GM12875 (cell line): ENCODE measurements at regions not wholly inside any gene's neighbourhood (a gene's known extent, or its start where the extent isn't known, plus 50 kb on each side); places are given as distances from the start of the nearest gene placed in this dataset.

Source experiments
- H3K4me3 ChIP-seq: one replicate; pipeline ENCODE4 v1.5.1; 2011; ENCODE audit warnings: low read depth, low read length, control low read depth
- TF ChIP-seq, protein P1 (sequence below): IDR thresholded peaks from 2 replicates; pipeline ENCODE4 v1.5.1; 2011; ENCODE audit warnings: low read depth, mild to moderate bottlenecking, control low read depth, inconsistent platforms, low read length, moderate library complexity, borderline replicate concordance; ENCODE audit not compliant: insufficient read depth

DNA sequence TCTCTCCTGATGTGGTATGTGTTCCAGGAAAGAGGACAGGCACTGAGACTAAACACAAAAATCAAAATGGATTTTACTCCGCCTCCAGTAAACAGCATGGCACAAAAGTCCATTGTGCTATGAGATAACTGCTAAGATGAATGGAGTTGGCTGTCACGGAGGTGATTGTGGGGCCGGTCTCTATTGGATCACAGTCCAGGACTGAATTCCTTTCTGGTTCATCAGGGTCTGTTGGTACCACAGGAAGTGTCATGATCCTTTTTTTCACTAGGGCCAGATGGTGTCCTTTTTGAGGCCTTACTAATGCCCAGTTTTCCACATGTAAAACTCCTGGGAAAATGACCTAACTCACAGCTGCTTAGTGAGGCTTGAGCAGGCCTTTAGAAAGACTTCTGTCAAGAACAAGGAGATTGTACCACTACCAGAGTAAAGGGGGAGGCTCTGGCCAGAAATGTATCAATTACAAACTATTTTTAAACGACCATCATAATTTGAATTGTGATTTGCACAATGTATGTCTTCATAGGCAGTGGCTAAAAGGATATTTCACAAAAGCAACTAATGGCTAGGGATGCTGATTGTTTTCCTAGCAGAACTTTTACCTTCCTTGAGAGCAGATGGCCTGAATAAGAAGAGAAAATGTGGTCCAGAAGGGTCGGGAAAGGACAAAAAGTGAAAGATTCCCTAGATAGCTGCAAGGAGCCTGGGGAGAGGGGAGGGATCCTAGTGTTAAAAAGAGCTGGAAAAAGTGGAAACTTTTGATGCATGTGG is 192.2 kb upstream of the POU3F2 start:
- no peak overlapping the region for H3K4me3 ChIP-seq
- TF ChIP-seq, protein P1, sequence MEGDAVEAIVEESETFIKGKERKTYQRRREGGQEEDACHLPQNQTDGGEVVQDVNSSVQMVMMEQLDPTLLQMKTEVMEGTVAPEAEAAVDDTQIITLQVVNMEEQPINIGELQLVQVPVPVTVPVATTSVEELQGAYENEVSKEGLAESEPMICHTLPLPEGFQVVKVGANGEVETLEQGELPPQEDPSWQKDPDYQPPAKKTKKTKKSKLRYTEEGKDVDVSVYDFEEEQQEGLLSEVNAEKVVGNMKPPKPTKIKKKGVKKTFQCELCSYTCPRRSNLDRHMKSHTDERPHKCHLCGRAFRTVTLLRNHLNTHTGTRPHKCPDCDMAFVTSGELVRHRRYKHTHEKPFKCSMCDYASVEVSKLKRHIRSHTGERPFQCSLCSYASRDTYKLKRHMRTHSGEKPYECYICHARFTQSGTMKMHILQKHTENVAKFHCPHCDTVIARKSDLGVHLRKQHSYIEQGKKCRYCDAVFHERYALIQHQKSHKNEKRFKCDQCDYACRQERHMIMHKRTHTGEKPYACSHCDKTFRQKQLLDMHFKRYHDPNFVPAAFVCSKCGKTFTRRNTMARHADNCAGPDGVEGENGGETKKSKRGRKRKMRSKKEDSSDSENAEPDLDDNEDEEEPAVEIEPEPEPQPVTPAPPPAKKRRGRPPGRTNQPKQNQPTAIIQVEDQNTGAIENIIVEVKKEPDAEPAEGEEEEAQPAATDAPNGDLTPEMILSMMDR = no peak

DNA sequence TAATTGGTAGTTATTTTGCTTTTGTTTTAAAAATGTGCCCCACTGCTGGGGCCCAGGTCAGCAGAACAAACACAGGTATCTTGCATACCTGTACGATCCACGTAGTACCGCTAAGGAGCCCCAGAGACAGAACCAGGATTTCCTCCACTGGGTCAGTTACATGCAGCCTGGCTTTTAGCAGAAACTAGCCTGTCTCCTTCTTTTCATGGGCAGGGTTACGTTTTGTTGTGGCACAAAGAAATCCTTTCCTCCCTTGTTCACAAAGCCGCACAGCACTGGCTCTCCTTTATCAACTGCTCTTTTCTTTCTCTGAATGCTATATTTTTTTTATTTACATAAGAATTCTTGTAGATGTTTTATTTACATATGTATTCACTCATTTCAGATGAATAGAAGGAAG is 190.3 kb upstream of the POU3F2 start:
- TF ChIP-seq, protein P1 = no peak
- no peak overlapping the region for H3K4me3 ChIP-seq

DNA sequence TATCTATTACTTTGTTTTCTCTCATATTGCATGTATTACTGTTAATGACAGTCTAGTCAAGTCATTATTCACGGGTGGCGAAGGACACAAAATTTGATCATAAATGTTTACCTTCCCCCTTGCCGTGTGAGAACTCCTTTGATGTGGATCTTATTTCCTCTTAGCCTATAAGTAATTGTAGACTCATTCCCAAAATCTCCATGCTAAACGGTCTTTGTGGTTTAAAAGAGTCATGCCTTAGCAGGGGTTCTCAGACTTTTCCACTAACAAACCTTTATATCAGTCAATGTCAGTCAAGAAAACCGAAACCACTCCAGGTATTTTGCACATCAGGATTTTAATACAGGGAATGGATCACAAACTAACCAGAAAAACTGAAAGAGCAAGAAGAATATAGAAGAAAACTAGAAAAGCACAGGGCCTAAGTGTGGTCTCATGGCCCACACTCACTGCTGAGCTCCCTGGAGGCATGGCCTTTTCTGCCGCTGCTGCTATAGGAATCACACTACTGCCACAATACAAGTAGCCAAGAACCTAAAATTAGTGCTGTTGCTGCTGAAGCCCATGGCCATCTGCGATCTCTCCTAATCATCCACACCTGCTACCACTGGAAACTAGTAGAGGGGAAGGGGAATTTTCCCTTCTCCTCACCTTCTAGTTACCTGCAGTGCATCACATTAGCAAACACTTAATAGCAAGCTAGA is 186.0 kb upstream of the POU3F2 start:
- no peak overlapping the region for H3K4me3 ChIP-seq
- TF ChIP-seq, protein P1 = no peak

DNA sequence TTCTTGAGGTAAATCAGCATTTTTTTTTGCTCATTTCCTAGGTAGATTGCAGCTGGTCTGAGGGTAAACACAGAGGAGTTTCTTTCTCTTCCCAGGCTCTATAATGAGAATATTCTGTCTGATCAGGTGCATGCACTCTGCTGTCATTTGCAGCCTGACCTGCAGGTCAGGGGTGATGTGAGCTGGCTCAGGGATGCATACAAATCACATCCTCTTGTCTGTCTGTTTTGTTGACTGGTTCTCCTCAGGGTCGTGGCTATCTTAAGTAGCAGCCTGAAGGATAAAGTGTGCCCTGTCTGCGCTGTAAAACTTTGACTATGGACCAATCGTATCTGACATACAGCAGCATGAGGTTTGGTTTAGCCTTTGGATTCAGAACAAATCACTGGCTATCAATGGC is 183.4 kb upstream of the POU3F2 start:
- no peak overlapping the region for H3K4me3 ChIP-seq

DNA sequence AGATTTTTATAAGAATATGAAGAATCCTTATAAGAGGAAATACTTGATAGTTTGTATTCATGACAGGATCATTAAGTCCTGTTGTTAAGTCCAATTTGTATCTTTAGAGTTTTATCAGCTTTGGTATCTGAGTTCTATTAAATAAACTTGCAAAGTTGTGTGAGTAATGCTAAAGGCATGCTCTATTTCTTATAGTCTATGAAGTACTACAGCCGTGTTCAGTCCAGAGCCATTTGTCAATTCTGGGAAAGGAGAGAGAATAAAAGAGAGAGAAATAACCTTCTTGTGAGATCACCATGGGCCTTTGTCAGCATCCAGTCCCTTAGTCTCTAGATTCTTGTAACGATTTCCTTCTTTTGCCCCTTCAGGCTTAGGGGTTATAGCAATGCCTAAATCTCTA is 181.2 kb upstream of the POU3F2 start:
- H3K4me3 ChIP-seq = no peak overlapping the region
- TF ChIP-seq, protein P1 = no peak

More for the DNA sequence above, 183.4 kb upstream of the POU3F2 start:
- TF ChIP-seq, protein P1 = no peak

DNA sequence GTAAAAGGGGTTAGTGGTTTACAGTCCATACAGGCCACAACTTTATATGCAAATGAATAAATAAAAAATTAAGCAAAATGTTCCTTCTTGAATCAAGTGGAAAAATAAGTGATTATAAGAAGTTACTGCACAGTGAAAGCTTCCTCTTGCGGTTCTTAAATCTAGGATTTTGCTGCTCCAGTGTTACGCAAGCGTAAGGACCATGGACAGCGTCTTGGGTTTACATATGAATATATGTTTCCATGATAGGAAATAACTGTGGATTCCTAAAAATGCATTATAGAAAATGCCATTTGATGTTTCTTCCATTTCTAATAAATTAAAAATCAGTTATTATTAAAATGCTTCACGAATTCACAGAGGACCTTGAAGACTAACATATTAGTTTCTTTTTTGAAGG is 176.6 kb upstream of the POU3F2 start:
- H3K4me3 ChIP-seq = no peak overlapping the region
- TF ChIP-seq, protein P1 = no peak

DNA sequence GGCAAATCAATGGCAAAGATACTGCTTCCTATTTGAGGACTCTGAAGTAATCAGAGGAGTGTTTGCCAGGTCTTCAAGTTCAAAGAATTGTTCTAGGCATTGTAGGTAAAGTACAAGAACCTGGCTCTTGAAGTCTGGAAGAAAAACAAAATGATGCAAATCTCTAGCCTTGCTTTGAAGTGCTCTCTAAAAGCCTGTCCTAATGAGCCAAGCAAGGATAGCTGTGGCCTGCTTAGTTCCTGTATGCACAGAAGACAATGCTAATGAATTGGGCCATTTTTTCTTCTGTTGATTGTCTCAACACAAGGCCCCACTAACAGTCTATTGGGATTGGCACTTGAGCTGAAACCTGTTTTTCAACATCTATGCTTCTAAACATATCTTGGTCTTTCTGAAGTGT is 165.0 kb upstream of the POU3F2 start:
- TF ChIP-seq, protein P1 = no peak
- no peak overlapping the region for H3K4me3 ChIP-seq
